NCI-H187 treated with DMSO at 0.1 percent for 48 hours (cell line): ENCODE measurements at regions not wholly inside any gene's neighbourhood (a gene's known extent, or its start where the extent isn't known, plus 50 kb on each side); places are given as distances from the start of the nearest gene placed in this dataset.
A peak's percentile ranks its signal among the peaks of the same experiment; 100 is the strongest.

Experiments used
- DNase-seq: peaks from one replicate; lab custom pipeline; 2025; lab: John Stamatoyannopoulos, UW

DNA sequence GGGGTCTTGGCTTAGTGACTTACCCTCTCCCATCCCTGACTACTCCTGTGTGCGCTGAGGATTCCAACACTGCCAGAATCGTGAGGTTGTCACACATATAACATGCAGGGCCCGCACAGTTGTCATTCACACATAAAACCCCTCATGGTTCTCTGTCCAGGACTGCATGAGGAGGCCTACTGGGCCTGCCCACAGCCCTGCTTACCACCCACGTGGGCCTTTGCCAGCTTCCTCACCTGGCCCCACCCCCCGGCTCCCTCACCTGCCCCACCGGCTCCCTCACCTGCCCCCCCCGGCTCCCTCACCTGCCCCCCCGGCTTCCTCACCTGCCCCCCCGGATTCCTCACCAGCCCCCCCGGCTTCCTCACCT lies 197.2 kb downstream of the TEX29 start:
- no peak for DNase-seq

DNA sequence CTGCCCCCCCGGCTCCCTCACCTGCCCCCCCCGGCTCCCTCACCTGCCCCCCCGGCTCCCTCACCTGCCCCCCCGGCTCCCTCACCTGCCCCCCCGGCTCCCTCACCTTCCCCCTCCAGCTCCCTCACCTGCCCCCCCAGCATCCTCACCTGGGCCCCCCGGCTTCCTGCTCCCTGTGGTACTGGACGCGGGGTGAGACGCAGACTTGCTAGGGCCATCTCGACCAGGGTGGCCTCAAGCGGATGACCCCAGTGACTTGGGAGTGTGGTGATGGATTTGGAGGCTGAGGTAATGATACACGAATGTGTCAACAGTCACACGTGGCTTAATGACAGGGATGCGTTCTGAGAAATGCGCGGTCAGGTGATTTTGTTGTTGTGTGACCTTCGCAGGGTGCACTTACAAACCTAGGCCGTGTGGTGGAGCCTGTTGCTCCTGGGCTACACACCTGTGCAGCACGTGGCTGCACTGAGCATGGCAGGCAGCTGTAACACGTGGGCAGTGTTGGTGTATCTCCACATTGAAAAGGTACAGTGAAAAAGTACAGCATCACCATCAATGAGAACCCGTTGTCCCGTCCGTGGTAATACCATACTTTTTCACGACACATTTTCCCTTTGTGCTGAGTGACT lies 197.8 kb downstream of the TEX29 start:
- DNase-seq, result no peak

DNA sequence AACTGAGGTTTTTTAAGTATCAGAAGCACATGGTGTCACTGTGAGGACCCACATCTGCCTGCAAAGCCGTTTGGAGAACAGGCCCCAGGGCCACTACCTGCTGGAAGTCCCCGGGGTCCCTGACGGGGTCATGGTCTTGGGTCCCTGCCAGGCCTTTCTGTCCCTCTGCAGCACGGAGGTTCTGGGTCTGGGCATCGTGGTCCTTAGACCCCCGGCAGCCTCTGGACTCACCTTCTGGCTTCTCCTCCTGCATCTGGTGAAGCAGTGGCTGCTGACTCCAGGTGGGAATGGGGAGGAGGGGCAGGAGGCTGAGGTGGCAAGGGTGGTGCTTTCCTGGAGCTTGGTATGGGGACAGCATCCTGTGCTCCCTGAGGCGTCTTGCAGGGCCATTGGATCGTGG lies 198.6 kb downstream of the TEX29 start:
- no peak for DNase-seq

DNA sequence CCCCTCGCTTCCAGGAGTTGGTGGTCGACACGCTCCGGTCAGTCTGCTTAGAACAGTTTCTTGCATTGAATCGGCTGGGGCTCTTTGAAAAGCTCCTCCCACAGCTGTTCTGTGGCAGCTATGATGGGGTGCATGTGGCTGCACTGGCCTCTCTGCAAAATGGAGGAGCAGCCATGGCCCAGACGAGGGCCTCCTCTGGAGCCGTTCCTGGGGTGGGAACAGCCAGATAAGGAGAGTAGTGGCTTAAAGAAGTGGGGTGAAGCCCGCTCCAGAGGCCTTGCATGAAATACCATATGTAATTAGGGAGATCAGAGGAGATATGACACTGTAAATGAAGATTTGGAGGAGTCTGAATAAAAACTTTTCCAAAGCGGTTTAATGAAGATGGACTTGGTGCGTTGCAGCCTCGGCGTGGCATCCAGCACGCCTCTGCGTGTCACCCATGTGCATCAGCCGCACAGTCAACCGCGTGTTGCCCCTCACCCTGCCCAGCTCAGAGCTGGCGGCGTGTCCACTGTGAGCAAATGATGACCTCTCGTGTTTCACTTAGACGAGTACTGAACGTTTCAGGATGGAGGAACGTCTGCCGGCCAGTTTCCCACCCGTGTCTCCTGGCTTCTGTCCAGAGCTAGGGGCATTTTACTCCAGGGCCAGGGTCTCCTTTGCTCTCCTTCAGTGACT lies 199.2 kb downstream of the TEX29 start:
- no peak for DNase-seq

DNA sequence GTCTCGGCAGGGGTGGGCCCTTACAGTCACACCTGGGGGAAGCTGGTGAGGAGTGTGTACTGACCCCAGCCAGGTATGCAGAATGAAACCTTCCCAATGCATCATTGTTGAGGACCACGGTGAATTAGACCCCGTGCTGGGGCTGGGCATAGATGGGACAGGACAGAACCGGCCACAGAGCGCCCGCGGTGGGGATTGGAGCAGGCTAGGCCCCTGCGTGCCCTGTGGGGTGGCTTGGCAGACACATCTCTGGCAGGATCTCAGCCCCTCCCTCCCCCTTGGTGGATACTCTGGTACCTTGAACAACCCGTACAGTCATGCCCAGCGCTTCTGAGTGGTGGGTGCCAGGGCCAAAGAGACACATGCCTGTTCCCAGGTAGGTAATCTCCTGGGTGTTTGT lies 200.6 kb downstream of the TEX29 start:
- no peak for DNase-seq

DNA sequence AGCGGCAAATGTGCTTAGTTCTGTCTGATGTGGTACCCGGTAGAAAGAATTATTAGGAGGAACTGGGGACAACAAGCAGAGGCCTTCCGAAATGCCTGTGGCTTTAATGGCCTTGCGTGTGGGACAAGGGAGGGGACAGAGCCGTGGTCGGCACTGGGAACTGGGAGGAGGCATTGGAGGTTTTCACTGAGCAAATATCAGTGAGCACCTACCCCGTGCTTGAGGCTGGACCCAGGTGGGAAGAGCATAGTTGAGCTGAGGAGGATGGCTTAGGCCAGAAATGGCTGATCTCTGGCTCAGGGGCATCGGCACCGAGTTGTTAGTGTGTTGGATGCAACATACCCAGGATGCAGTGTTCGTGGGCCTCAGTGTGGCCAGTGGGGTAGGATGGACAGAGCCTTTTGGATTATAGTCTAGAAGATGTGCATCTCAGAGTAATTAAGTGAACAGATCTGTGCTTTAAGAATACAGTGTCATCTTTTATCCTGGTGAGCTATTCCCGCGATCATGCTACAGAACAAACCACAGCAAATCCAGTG lies 201.3 kb downstream of the TEX29 start:
- no peak for DNase-seq

DNA sequence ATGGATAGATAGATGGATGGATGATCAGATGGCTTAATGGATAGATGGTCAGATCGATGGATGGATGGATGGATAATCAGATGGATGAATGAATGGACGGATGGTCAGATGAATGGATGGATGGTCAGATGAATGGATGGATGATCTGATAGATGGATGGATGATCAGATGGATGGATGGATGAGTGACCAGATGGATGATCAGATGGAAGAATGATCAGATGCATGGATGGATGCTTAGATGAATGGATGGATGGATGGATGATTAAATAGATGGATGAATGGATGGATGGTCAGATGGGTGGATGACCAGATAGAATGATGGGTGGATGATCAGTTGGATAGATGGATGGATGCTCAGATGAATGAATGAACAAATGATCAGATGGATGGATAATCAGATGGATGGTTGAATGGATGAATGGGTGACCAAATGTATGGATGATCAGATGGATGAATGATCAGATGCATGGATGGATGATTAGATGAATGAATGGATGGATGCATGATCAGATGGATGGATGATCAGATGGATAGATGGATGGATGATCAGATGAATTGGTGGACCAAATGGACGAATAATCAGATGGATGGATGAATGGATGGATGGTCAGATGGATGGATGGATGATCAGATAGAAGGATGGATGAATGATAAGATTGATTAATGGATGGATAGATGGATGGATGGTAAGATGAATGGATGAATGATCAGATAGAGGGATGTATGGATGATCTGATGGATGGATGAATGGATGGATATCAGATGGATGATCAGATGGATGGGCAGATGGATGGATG lies 205.1 kb downstream of the TEX29 start:
- no peak for DNase-seq

DNA sequence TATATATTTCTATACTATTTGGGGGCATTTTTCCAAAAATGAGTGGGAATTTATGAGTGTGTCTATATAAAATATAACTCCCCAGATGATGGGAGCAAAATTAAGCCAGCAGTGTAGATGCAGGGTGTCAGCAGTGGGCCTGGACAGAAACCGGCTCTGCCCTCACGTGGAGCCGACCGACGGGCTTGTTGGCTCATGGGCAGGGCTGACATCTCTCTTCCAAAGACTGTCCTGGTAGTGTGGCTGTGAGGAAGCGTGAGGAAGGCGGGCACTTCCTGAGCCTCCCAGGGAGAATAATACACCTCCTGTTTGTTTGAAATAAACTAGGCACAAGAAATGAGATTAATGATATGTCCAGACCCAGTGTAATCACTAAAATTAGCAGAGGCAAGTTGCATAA lies 206.5 kb downstream of the TEX29 start:
- no peak for DNase-seq

DNA sequence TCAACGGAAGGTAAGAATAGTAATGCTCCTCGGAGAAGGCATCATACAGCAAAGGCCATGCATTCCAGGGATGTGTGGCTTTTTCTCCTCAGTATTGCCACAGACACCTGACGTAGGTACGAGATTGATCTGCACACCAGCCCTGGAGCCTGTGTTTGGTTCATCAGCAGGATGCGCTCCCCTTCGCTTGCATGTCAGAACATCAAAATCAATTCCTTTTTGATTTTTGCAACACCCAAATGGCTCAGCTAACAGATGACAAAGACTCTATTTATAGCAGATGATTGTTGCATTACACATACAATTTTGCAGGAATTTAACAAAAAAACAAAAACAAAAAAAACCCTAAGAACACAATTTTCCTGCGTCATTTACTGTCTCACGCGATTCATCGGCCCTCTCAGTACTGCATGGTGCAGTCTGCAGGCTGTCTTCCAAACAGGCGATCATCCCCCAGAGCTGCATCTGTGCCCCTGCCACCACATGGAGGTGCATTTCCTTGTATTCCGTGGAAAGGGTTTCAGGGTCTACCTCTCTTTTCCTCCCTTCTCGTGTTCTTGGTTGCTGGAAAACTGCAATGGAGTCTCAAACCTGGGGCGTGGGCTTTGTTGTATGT lies 207.3 kb downstream of the TEX29 start:
- DNase-seq, result no peak

DNA sequence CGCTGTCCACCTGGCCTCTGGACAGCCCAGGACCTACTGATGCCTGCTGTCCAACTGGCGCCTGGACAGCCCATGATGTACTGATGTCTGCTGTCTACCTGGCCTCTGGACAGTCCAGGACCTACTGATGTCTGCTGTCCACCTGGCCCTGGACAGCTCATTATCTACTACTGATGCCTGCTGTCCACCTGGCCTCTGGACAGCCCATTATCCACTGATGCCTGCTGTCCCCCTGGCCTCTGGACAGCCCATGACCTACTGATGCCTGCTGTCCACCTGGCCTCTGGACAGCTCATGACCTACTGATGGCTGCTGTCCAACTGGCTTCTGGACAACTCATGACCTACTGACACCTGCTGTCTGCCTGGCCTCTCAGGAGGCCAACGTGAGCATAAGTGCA lies 208.1 kb downstream of the TEX29 start:
- DNase-seq, result no peak

DNA sequence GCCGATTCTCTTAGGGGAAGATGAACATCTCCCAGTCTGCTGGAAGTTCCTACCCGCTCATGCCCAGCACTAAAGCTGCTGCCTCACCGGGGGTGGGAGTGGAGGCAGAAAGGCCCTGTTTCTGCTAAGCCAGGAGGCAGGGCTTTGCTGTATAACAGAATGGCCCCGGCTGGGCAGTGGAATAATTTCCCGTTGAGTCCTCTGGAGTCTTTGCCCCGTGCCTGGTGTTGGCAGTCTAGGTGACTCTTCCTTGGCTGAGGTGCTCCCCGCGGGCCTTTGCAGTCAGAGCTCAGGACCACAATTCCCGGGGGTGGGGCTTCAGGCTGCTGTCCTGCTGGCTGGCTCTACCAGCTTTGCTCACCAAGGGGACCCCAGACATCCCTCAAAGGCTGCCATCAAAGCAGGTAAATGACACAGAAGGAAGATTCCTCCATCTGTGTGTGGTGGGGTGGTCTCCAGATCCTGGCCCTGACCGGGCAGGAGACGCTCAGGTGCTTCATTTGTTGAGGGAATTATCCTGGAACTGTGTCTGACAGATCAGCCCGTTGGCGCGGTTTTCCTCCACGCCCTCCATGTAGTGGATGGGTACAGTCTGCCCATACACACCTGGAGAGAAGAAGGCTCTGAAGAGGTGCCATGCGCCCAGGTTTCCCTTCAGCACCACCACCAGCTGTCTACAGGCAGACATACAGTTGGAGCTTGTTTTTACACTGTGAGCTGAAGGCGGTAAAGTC lies 209.9 kb downstream of the TEX29 start:
- DNase-seq, result no peak

DNA sequence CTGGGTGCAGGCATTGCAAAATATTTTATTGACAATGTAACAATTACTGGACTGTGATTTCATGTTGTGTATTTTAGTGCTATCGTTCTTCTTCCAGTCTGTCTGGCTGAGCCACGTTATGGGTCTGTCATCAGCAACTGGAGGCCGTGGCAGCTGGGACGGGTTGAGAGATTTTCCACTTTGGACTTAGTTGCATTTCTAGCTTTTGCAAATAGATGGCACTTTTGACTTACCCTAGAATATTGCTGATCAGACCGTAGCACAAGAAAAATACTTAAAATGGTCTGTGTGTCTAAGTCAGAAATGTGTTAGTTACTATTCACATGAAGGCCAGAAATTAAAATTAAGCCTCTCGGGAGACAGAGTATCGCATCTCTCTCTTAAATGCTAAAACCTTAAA lies 211.1 kb downstream of the TEX29 start:
- DNase-seq, result peak; percentile 70

DNA sequence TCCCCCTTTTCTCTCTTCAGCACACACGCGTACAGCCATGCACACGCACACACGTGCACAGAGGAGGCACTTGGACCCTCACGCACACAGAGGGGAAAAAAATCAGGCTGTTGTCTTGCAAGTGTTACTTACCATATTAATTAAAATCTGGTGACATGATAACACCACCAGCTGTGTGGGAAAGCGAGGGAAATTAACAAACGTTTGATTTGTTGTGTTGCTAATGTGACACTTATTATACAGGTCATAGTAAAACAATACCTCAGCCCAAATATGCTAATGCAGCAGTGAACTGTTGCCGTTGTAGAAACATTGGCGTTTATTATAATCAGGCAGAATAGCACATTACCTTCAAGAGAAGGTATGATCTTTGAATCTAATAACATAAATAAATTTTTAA lies 211.7 kb downstream of the TEX29 start:
- no peak for DNase-seq

DNA sequence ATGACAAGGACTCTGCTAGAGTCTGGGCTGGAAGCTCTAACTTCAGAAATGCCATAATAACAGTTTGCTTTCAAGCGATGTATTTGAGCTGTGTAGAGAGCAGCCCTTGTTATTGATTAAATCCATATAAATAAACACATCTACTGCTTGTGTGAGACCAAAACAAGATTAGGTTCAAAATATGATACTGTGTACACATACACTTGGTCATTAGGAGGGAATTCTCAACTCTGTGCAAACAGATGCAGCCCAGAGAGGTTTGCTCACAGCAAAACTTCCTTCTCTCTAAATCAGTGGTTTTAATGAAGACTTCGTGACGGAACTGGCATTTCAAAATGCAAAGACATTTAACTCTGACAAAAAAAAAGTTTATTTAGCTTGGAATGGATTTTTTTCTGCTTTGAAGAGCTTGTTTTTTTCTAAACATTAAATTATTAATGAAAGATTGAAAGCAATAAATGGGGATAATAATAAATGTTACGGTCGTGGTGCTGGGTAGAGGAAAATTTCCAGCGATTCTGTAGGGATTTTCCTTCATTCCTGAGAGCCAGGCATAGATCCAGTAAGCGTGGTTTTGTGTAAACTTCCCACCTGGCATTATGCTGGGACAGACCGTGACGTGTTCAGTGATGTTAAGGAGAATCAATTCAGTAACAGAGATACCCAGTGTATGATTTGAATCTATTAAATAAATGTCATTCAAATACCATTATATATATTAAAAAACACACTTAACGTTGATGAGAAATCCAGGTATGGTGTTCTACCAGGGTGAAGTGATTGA lies 213.7 kb downstream of the TEX29 start:
- no peak for DNase-seq

DNA sequence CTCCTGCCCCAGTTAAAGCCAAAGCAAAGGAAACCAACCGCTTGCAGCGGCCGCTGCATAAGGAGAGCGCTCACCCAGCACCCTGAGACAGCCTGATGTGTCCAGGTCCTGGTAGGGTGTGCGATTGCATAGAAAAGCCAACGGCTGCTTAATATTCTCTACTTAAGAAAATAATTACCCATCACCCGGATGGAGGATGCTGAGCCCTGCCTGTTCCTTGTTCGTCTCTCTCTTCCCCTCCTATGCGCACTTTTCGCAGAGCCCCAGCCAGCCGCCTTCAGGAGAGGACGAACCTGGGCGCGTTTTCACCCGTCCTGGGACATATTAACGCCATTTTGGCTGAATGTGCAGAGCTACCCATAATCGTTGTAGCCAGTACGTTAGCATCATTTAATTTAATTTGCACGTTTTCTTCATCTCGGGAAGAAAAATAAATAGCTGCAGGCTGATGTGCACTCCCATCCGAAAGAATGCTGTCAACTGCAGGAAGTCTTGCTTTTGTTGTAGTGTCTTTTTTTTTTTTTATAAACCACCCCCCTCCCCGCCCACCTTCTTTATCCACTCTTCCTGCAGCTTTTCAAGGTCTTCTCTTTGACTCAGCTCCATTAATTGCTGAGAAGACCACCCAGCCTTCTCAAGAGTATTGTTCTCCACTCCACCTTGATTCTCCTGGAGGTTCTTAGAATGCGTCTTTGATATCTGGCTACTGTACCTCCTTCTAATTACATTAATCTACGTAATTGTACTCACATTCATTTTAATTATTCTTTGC lies 214.5 kb downstream of the TEX29 start:
- no peak for DNase-seq

DNA sequence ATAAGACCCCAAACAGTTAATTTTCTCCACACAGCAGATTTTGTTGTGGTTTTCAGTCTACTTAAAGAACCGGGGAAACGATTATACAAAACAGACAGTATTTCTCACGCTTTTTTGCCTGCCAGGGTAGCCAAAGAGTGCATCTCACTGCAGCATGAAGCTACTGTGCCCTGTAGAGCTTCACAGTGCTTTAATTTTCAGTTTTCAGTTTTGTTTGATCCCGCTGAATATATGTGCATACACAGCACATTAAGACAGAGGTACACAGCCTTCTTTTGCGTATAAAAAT lies 215.0 kb downstream of the TEX29 start:
- no peak for DNase-seq

DNA sequence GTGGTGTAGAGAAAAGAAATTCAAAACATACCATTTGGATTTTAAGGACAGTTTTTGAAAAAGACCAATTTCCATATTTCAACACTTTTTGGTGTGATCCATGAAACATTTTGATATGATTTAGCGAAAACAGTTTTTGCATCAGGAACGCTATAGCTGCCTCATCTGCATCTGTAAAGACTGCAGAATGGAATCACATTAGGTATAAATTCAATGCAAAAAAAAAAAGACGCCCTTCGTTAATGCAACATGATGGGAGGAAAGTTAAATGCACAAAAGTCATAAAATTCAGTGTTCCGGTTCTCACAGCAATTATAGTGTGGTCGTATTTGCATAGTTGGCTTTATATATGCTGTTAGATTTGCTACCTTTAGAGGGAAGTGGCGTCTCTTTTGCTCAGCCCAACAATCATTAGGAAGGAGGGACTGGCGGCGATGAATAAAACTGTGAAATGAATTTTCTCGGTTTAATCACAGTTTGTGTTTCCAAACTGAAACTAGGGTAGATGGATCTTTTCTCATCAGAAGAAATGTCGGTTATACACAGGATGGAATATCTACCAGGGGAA lies 215.7 kb downstream of the TEX29 start:
- no peak for DNase-seq

DNA sequence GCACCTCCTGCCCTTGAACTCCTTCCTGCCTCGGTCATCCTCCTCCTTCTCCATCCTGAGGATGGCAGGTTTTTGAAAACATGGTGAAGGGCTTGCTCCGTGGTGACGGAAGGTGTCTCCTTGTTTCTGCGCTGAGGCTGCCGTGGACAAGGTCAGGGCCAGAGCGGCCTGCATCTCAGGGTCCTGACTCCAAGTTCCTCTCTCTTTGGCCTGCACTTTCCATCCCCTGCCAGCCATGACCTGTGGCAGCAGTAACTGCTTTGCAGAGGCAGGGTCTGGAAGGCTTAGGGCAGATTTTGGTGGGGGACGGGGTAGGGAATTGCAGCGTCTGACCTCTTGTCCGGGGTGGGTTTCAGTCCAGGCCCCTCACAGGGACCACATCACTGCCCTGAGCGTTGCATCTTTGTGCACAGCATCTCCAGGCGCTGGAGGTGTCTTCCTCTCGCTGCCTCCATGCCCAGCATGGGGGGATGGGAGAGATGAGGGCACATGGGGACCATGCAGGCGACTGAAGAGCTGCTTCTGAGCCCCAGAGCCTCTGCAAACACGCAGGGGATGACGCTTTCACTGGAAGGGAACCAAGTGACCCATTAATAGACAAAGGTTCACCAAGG lies 216.8 kb downstream of the TEX29 start:
- DNase-seq, result no peak

DNA sequence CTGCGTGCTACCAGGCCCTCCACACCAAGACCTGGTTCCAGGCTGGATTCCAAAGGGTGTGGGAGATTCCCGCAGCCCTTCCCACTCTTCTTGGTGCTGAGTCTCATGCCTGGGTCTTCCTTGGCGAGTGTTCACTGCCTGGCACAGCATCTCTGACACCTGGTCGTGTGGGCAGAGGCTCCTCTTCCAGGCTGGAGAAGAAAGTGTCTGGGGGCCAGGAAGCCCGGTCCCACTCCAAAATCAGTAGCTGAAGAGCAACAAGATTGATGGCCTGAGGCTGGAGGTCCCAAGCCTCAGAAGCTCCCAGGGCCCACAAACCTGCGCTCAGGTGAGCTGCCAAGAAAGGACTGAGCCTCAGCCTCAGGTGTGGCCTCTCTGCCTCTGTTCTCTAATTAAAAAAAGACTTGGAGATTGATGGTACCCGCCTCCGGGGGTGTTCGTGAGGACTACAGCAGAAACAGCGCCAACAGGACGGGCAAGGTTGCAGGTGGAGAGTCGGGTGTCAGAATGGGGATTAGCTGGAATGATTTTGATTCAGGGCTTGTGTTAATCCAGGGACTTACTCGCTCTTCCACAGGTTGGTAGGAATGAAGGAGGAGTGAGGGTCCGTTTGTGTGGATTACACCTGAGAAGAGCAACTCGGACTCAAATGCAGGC lies 217.5 kb downstream of the TEX29 start:
- DNase-seq, result no peak
